Hepatocyte (in vitro differentiated cells): ENCODE measurements at regions not wholly inside any gene's neighbourhood (a gene's known extent, or its start where the extent isn't known, plus 50 kb on each side); places are given as distances from the start of the nearest gene placed in this dataset.

Experiments used
- DNase-seq: peaks from one replicate; pipeline ENCODE4 v3.0.0-alpha.2; 2016; ENCODE audit warnings: low spot score
- H2AFZ ChIP-seq: fragments of 200-600 bp; sonication (generic); 2 replicates; pipeline ENCODE4 v1.6.0; 2016; ENCODE audit warnings: antibody characterized with exemption, mild to moderate bottlenecking
- H3K27ac ChIP-seq: fragments of 200-600 bp; sonication (generic); 2 replicates; pipeline ENCODE4 v1.5.1; 2016; ENCODE audit warnings: mild to moderate bottlenecking
- H3K27me3 ChIP-seq: fragments of 200-600 bp; sonication (generic); 2 replicates; pipeline ENCODE4 v1.6.1; 2016
- H3K36me3 ChIP-seq: fragments of 200-600 bp; sonication (generic); replicated peaks from 2 replicates; pipeline ENCODE4 v1.5.1; 2016; ENCODE audit warnings: low read depth; ENCODE audit not compliant: insufficient read depth
- H3K4me1 ChIP-seq: fragments of 200-600 bp; sonication (generic); 2 replicates; pipeline ENCODE4 v1.5.1; 2016; ENCODE audit warnings: mild to moderate bottlenecking, moderate library complexity; ENCODE audit not compliant: insufficient read depth
- H3K4me2 ChIP-seq: fragments of 200-600 bp; sonication (generic); 2 replicates; pipeline ENCODE4 v1.6.0; 2016
- H3K4me3 ChIP-seq: fragments of 200-600 bp; sonication (generic); 2 replicates; pipeline ENCODE4 v1.5.1; 2016; ENCODE audit warnings: mild to moderate bottlenecking
- H3K79me2 ChIP-seq: fragments of 200-600 bp; sonication (generic); 2 replicates; pipeline ENCODE4 v1.6.0; 2017; ENCODE audit warnings: mild to moderate bottlenecking
- H3K9me2 ChIP-seq: fragments of 200-600 bp; sonication (generic); replicated peaks from 2 replicates; pipeline ENCODE4 v1.6.0; 2017; ENCODE audit warnings: mild to moderate bottlenecking; ENCODE audit not compliant: insufficient read depth
- H3K9me3 ChIP-seq: fragments of 200-600 bp; sonication (generic); 2 replicates; pipeline ENCODE4 v1.5.1; 2016; ENCODE audit warnings: low read depth, mild to moderate bottlenecking
- H4K20me1 ChIP-seq: fragments of 200-600 bp; sonication (generic); 2 replicates; pipeline ENCODE4 v1.6.0; 2016; ENCODE audit warnings: mild to moderate bottlenecking; ENCODE audit not compliant: insufficient read depth, poor library complexity, severe bottlenecking
- EZH2 ChIP-seq: fragments of 200-600 bp; sonication (generic); IDR thresholded peaks from 2 replicates; pipeline ENCODE4 v1.6.1; 2016; ENCODE audit warnings: antibody characterized with exemption, mild to moderate bottlenecking, borderline replicate concordance
- EZH2phosphoT487 ChIP-seq: fragments of 200-600 bp; sonication (generic); IDR thresholded peaks from one replicate; pipeline ENCODE4 v1.6.1; 2018; ENCODE audit warnings: antibody characterized with exemption, mild to moderate bottlenecking, low read depth, moderate library complexity; ENCODE audit not compliant: unreplicated experiment, severe bottlenecking
- WGBS: methylation state at CpG from one replicate; pipeline ENCODE4 v1.1.6; 2016; ENCODE audit warnings: low lambda C conversion rate; ENCODE audit errors: missing lambda C conversion rate; 5-methylcytosine and 5-hydroxymethylcytosine counted together
- TF ChIP-seq, protein P1 (sequence below): fragments of 200-600 bp; sonication (generic); IDR thresholded peaks from 2 replicates; pipeline ENCODE4 v1.5.1; 2016; ENCODE audit warnings: antibody characterized with exemption, mild to moderate bottlenecking; ENCODE audit not compliant: poor library complexity

DNA sequence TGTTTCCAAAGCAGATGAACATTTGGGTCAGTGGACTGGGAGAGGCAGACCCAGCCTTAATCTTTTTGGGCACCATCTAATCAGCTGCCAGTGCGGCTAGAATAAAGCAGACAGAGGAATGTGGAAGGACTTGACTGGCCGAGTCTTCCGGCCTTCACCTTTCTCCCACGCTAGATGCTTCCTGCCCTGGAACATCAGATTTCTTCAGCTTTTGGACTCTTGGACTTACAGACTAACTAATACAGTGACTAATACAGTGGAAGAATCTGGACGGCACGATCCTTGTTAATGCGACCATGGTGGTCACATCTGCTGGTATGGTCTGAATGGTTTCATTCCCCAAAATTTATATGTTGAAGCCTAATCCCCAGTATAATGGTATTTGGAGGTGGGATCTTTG is 122.6 kb upstream of the NXT1 start:
- H3K36me3 ChIP-seq = no peaks in the 10 kb centered on the region
- no peak overlapping the region for H2AFZ ChIP-seq
- no peaks in the 10 kb centered on the region for H3K27me3 ChIP-seq
- no peak overlapping the region for H3K4me2 ChIP-seq
- no peaks in the 10 kb centered on the region for H4K20me1 ChIP-seq
- no peaks in the 10 kb centered on the region for H3K79me2 ChIP-seq
- H3K4me3 ChIP-seq = no peak overlapping the region
- no peaks in the 10 kb centered on the region for H3K9me3 ChIP-seq
- H3K9me2 ChIP-seq = no peaks in the 10 kb centered on the region
- 77% methylated on average over 7 of the region's 7 CpGs for WGBS
- H3K27ac ChIP-seq = peak overlapping the region; percentile 83
- TF ChIP-seq, protein P1, sequence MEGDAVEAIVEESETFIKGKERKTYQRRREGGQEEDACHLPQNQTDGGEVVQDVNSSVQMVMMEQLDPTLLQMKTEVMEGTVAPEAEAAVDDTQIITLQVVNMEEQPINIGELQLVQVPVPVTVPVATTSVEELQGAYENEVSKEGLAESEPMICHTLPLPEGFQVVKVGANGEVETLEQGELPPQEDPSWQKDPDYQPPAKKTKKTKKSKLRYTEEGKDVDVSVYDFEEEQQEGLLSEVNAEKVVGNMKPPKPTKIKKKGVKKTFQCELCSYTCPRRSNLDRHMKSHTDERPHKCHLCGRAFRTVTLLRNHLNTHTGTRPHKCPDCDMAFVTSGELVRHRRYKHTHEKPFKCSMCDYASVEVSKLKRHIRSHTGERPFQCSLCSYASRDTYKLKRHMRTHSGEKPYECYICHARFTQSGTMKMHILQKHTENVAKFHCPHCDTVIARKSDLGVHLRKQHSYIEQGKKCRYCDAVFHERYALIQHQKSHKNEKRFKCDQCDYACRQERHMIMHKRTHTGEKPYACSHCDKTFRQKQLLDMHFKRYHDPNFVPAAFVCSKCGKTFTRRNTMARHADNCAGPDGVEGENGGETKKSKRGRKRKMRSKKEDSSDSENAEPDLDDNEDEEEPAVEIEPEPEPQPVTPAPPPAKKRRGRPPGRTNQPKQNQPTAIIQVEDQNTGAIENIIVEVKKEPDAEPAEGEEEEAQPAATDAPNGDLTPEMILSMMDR = no peak
- TF ChIP-seq EZH2 (no peak), EZH2phosphoT487 (no peak)
- peaks cover 31% of the 10 kb centered on the region for H3K4me1 ChIP-seq
- peak; percentile 43 for DNase-seq

DNA sequence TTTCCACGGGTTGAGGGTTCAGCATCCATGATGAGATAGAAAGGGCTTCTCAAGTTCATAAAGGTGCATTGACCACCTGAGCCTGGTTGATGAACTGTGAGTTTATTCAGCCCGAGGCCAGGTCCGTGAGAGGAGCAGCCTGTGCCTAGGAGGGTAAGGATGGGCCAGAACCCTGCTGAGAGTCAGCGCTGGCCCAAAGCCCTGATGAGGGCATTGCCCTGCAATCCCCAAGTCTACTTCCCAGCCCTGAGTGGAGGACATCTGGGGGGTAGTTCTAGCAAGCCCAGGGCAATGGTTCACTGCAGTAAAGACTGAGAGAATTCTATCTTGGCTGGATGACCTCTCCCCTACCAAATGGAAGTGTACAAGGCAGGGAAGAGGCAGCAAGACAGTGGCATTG is 123.3 kb upstream of the NXT1 start:
- TF ChIP-seq EZH2 = no peak
- TF ChIP-seq, protein P1 = no peak
- TF ChIP-seq EZH2phosphoT487 = no peak
- Histone ChIP-seq H3K36me3 (no peaks in the 10 kb centered on the region), H3K9me2 (no peaks in the 10 kb centered on the region), H3K27me3 (no peaks in the 10 kb centered on the region), H2AFZ (no peak overlapping the region), H3K9me3 (no peaks in the 10 kb centered on the region), H3K27ac (peak overlapping the region; percentile 83), H3K79me2 (no peaks in the 10 kb centered on the region), H3K4me3 (no peak overlapping the region), H3K4me2 (no peak overlapping the region), H3K4me1 (peaks cover 31% of the 10 kb centered on the region), H4K20me1 (no peaks in the 10 kb centered on the region)
- WGBS = 88% methylated on average over 4 of the region's 4 CpGs
- no peak for DNase-seq

DNA sequence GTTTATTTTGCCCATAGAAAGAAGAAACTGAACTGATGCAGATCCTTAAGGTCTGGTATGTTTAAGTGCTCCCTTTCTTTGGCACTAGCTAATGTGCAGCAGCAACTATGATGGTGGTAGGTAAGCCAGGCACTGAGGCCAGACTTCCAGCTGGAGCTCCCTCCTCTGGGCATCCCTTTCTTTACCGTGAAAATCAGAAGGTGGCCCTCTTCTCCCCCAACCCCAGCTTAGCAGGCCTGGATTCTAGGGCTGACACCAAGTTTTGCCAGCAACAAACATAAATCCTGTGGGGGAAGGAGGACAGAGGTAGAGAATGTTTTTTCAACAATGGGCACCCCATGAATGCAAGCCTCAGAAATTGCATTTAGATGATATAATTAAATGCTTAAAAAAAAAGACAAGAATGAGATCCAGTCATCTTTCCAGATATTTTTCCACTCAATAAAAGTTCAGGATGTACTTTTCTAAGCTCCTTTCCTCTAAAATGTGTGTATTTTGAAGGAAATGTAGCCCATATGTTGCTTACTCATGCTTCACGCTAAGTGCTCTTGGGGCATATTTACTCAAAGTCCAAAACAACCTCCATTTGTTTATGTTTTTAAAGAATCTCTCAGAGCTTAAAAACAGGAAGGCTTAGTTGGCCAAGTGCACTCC is 123.9 kb upstream of the NXT1 start:
- H2AFZ ChIP-seq = no peak overlapping the region
- 54% methylated on average over 2 of the region's 2 CpGs for WGBS
- no peak overlapping the region for H3K4me2 ChIP-seq
- TF ChIP-seq EZH2phosphoT487 (no peak), EZH2 (no peak)
- TF ChIP-seq, protein P1 = peak; percentile 13
- H3K4me1 ChIP-seq = peaks cover 31% of the 10 kb centered on the region
- H3K79me2 ChIP-seq = no peaks in the 10 kb centered on the region
- H3K4me3 ChIP-seq = no peak overlapping the region
- H3K9me2 ChIP-seq = no peaks in the 10 kb centered on the region
- H3K9me3 ChIP-seq = peaks cover 1% of the 10 kb centered on the region
- H3K36me3 ChIP-seq = no peaks in the 10 kb centered on the region
- H3K27ac ChIP-seq = peak overlapping the region; percentile 90
- H3K27me3 ChIP-seq = no peaks in the 10 kb centered on the region
- no peak for DNase-seq
- no peaks in the 10 kb centered on the region for H4K20me1 ChIP-seq
